Sigmoid colon (tissue), 4 donors: ENCODE measurements at regions not wholly inside any gene's neighbourhood (a gene's known extent, or its start where the extent isn't known, plus 50 kb on each side); places are given as distances from the start of the nearest gene placed in this dataset.

Source experiments
- CTCF ChIP-seq, 4 experiments: fragments of 450-650 bp in 3 of 4; fragments of 200-600 bp in 1 of 4; IDR thresholded peaks; one replicate each; pipeline ENCODE4 v1.5.1; 2016 to 2019; ENCODE audit warnings: antibody characterized with exemption in 4 of 4, mild to moderate bottlenecking in 3 of 4, moderate library complexity in 2 of 4
- EP300 ChIP-seq, 4 donors: sonication (generic); formaldehyde crosslinking; IDR thresholded peaks; one replicate each; pipeline ENCODE4 v1.6.1; 2017; ENCODE audit warnings: antibody characterized with exemption in 4 of 4
- POLR2AphosphoS5 ChIP-seq, 4 donors: sonication (generic); formaldehyde crosslinking; IDR thresholded peaks; one replicate each; pipeline ENCODE4 v1.6.1; 2017; ENCODE audit warnings: antibody characterized with exemption in 4 of 4

- TF ChIP-seq CTCF (IDR thresholded peaks at IDR 0.05) (no peak), POLR2AphosphoS5 (IDR thresholded peaks at IDR 0.05) (no peak), EP300 (IDR thresholded peaks at IDR 0.05) (no peak)
Observed at GRCh38 chr5:58183786-58184085, 276.1 kb downstream of the PLK2 start.
